HG03439 (cell line): ENCODE measurements at regions not wholly inside any gene's neighbourhood (a gene's known extent, or its start where the extent isn't known, plus 50 kb on each side); places are given as distances from the start of the nearest gene placed in this dataset.

Source experiments
- ATAC-seq: cut with Tn5 transposase; IDR thresholded peaks from one replicate; pipeline ENCODE4 v1.9.1; 2021; ENCODE audit warnings: mild to moderate bottlenecking, moderate library complexity; ENCODE audit not compliant: unreplicated experiment

DNA sequence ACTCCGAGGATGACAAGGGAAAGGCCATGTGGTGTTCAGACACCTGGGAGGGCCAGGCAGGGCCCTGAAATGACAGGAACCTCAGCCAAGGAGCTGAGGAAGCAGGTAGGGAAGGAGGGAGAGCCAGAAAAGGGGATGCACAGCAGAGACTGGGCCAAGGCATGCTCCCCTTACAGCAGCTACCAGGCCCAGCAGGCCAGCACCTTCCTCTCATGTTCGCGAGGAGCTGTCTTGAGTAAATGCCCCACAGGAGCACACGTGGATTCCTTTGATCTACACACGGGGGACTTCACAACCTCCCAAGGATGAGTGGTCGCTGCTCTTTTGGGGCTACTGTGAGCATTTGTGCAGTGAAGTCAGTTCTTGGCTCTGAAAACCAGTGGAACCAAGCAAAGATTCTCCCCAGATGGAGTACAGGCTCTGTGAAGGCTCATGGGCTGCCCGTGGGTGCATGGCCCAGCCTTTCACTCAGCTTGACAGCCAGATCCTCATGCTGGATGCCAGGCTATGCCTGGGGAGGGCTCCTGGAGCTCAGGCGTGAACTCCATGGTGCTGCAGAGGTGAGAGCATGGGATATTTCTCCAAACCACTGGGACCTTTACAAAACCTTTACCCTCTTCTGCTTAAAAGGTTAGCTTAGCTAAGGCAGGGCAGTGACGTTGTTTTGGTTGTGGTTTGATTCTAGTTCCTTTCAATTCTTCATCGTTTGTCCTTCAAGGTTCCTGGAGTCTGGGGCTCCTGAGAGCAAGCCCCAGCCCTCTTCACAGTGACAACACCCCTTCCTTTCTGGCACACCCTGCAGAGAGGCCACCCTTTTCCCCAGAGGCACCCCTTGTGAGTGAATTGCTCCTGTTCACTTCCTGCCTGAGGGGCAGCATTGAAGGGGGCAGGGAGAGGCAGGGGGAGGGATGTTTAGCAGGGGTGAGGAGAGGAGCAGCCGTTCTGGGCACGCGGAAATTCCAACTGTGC is 74.2 kb upstream of the ZPBP start:
- ATAC-seq, result no peak

DNA sequence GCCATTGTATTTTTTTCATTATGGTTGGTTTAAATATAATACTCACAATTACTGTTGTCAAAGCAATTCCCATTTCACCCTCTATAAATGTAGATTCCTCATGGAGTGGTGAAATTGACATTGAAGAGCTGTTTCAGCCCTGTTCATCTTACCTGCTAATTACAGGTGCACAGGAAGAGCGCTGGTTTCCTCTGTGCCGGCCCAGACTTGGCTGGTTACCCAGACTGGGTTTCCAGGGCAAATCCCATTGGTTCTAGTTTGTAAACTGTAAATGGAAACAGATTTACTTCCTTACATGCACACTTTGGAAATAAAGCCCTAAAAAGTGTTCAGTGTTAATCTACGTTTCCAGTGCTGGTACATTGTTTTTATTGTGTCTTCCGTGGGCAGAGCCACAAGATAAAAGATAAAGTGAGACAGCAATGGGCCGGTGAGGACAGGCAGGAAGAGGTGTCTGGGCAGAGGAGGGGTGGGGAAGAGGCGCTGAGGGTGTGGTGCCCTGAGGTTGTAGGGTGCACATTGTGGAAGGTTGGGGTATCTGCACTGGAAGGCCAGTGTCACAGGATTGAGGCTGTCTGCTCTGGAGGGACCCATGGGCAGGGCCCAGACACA is 71.6 kb upstream of the ZPBP start:
- ATAC-seq, result no peak

DNA sequence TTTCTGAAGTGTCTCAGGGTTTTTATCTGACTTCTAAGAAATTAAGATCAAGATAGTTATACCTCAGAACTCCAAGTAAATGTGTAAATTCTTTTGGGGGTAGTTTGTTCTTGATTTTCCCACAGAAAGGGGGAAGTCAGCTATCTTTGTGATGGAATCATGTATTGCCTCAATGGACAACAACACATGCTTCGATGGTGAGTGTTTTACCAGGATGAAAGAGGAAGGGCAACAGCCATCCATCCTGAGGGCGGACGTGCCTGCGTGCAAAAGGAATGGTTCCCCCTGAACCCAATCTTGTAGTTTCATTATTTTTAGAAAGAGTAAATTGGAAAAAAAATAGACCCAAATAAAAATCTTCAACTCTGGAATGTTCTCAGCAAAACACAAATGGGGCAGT is 67.2 kb upstream of the ZPBP start:
- no peak for ATAC-seq

DNA sequence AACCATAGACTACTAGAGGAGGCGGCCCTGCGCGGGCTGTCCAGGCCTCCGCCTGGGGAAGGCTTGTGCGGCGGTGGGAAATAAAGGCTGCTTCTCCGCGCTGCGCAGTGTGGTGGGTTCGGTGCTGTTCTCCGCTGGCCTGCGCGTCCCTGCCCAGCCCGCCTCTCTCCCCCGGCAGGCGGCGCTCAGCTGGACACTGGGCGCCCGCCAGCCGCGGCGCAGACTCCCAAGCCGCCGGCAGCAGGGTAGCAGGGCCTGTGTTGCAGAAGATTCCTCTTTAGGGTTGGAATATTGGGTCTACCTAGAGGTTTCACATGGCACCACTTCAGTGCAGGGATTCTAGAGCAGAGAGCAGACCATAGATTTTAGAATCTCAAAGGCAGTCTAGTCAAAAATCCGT is 66.1 kb upstream of the ZPBP start:
- no peak for ATAC-seq

DNA sequence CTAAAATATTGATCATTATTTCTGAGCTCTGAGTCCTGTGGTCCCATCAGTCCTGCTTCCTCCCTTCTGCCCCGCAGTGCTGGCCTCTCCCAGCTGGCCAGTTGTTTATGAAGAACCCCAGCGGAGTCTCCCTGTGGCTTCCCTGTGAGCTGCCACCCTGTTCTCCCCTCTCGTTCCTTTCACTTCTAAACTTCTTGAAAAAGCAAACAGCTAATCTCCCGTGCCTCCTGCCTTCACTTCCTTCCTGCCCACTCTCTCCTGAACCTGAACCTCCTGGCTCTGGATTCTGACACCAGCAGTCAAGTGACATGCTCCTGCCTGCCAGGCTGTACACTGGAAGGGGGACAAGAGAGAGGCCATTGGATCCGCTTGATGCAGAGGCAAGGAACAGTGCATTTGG is 63.7 kb upstream of the ZPBP start:
- ATAC-seq, result no peak

DNA sequence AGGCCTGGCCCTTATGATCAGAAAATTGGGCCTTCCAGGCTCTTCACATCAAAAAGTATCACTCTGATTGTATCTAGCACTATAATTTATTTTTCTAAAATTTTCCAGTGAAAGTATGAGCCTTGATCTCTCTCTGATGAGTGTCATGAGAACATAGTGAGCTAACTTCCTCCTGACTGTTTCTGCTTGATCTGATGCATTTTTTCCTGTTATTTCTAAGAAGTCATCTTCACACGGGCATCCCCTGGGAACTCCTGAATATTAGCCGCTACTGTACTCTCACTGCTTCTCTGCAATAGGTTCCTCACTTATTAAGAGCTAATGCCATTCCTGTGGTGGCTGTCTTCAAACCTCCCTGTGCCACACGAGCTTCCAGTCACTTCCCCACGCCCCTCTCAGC is 63.1 kb upstream of the ZPBP start:
- ATAC-seq, result no peak

DNA sequence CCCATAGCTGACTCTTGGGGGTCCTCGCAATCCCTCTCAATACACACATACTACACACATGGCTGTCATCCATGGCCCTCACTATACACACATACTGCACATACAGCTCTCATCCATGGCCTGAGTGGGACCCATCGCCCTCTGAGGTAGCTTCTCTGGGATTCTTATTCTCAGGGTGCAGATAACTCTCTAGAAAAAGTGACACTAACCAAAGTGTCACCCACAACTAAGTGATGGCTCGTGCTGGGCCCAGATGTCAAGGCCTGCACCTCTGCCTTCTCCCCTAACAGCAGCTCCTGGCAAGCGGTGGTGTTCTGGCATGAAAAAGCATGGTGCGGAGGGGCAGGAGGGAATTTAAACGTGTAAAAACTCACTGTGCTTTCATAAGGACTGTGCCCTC is 62.7 kb upstream of the ZPBP start:
- ATAC-seq, result no peak

DNA sequence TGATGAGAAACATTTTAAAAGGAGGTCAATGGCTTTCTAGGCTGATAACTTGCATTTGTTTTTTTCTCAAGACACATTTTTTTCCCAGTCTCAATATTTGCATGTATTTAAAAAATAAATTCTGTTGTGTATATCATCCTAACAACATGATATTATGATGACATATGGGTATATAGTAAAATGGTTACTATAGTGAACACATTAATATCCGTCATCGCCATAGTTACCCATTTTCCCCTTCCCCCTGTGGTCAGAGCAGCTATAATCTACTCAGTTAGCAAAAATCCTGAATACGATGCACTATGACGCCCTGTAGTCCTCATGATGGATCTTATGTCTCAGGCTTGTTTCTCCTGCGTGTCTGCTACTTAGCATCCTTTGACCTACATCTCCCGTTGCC is 60.9 kb upstream of the ZPBP start:
- ATAC-seq, result no peak

DNA sequence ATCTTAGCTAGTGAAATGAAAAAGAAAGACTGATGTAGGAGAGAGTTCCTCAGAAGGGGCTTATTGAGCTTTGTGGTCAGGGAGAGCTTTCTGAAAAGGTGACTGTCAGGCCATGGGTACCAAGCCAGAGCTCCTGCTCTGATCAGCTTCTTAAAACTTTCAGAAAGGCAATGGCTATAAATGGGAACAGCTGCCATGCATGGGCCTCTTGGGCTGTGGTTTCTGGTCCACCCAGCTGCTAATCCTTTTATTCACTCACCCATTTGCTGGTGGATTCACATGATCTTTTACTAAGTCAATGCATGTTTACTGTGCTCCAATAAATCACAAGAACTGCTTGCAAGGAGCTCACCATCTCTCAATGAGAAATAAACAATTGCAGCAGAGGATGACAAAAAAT is 60.1 kb upstream of the ZPBP start:
- no peak for ATAC-seq

DNA sequence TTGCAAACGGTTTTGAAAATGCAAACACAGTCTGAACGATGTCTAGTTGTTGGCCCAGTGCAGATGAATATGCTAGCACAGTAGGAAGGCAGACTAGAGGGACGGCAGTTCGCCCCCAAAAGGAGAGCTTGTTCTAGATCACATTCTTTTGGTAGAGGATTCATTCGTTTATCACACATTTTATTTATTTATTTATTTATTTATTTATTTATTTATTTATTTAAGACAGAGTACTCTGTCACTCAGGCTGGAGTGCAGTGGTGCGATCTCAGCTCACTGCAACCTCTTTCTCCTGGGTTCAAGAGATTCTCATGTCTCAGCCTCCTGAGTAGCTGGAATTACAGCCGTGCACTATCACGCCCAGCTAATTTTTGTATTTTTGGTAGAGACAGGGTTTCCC is 59.4 kb upstream of the ZPBP start:
- no peak for ATAC-seq

DNA sequence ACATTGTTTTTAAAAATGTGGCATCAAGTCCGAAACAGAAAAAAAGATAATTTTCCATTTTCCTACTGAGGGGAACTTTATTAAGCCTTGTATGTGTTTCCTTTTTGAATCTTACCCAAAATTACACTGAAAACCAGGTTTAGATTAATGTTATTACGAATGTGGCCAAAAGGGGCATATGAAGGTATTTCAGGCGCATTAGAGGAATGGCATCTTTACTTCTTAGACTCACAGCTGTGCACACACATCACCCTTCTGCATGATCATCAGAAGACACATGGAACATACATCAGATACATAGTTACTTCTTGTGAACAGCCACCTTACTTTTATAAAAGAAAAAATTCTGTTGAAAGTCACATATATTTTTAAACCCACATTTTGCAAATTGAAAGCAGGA is 58.6 kb upstream of the ZPBP start:
- no peak for ATAC-seq

DNA sequence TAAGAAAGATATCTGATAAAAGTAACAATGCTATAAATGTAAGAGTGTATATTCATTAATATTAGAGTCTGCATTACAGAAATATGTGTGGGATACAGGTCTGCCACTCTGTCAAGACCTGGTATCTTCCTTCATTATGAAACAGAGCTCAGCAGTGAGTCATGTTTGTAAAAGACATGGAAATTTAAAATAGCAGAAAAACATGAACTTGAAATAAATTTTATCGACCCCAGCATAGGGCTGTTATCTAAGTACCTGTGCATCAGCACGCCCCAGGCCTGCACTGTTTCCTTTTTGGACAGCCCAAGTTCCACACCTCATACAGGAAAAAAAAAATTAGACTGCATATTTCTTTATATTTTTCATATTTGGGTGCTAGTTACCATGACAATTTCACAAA is 58.0 kb upstream of the ZPBP start:
- no peak for ATAC-seq

DNA sequence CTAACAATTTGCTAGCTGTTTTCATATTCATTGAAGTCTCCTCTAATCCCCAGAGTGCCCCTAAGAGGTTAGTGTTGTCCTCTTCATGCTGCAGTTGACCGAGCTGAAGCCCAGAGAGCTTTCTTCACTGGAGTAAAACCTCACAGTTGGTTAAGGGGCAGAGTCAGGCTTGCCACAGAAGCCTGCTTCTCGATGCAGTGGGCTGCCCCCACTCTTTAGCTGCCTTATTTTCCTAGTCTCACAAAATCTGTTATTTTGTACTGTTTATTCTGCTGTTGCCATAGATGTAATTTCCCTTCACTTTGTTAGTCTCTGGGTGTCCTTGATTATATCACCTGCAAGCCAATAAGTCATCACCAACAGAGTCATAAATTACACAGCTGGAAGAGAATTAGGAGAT is 56.3 kb upstream of the ZPBP start:
- ATAC-seq, result no peak

DNA sequence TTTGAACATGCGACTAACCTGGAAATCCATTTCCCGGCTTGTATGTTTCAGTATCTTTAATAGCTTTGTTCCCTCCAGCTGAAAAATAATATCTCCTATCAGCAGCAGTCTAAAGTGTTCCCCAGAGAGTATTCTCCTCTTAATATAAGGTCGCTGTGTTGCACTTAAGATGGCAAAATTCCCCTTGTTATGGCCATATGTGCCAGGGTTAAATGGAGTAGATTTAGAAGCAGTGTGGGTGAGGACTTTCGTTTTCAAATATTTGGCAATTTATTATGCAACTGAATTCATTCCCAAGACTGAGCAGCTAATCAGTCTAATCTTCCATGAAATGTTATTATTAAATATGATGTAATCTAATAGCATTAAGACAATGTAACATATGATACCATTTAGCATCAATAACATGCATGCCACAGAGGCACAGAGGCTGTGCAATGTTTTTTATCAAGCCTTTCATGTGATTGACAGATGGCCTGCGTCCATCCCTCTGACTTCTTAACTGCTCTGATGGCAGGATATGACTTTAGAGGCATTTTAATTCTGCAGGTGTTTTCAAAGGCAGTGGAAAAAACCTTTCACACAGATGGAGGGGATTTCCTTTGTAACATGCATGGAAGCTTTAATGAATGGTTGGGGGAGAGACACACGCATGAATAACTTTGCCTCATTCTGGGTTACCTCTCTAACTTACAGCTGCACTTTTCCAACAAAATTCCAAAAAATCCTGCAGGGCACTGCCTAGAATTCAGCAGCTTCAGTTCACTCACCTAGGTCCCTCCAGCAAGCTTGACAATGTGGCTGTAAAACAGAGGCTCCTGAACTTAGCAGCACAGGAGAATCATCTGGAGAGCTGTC is 55.1 kb upstream of the ZPBP start:
- ATAC-seq, result peak; percentile 35

DNA sequence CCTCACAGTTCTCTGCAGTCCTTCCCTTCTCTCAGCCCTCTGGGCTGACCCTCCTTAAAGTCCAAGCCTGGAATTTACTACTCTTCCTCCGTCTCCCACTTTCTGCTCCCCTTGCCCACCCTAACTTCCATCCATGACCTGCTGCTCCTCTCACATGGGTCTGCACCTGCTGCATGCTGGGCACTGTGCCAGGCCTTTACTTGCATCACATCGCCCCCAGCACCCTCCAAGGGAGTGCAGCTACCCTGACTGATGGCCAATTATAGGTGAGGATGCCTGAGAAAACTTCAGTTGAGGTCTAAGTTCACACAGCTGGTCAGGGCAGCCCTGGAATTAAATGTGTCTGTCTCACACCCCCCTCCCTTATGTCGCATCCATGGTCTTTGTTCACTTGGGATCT is 53.6 kb upstream of the ZPBP start:
- ATAC-seq, result no peak

DNA sequence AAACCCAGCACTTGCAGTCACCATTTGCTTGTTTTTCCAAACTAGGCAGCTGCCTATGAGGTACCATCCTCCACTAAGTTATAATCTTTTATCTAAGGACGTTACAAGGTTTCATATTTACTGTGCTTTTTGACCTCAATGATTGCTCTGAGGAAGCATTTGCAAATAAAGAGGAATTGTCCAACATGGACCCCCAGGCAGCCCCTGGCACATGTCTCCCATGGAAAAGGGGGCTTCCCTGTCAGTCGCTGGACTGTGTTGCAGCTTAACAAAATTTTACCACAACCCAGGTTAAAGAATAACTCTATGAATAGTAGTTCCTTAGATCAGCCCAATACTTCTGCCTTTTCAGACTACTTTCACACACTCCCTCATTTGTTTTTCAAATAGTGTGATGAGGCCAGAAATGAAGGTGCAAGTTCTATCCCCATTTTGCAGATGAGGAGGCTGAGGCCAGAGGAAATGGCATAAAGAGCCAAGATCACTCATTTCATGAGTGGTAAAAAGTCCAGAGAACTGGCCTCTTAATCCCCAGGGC is 52.8 kb upstream of the ZPBP start:
- no peak for ATAC-seq

DNA sequence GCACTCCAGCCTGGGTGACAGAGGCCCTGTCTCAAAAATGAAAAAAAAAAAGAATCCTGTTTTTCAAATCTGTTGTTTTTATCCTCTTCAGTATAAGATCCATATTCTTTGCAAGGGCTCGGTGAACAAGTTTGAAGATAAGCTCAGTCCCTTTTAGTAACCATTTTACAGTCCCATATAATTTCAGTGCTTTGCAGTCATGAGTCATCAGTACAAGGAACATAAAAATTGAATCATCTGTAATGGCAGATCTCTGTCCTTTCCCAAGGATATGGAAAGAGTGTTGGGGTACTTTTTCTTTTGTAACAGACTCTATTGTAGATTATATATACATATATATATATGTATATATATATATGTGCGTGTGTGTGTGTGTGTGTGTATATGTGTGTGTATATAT is 52.2 kb upstream of the ZPBP start:
- no peak for ATAC-seq
